K562 (cell line): ENCODE measurements at regions not wholly inside any gene's neighbourhood (a gene's known extent, or its start where the extent isn't known, plus 50 kb on each side); places are given as distances from the start of the nearest gene placed in this dataset.

Source experiments
- ATAC-seq: fragments of 200-7000 bp; cut with Tn5 transposase; 3 replicates; pipeline ENCODE4 v1.9.1; 2020; ENCODE audit warnings: moderate library complexity
- BruUV-seq: library from RNA; stranded (reverse); fragments of 400-500 nt; replicated peaks from 2 replicates; lab custom pipeline; 2021; lab: Mats Ljungman, UMichigan
- CTCF ChIA-PET: fragments of 300-600 bp; formaldehyde crosslinking; extraction: SDS; loops from one replicate; lab custom pipeline; 2021; ENCODE audit warnings: low intra/inter-chr PET ratio; lab: Yijun Ruan, JAX
- POLR2A ChIA-PET: fragments of 300-600, 350-650 bp; sonication (Branson Sonifier 250); formaldehyde crosslinking; extraction: SDS; loops from one replicate; lab custom pipeline; 2021; ENCODE audit warnings: antibody characterized with exemption, inconsistent platforms; lab: Yijun Ruan, JAX
- DNase-seq, 4 experiments: peaks; one replicate each; pipeline versions ENCODE4 v3.0.0 to v3.0.0-alpha.2; 2011 to 2018; ENCODE audit warnings: low spot score in 3 of 4, mixed read lengths in 3 of 4; ENCODE audit errors: extremely low read depth in 1 of 4
- FAIRE-seq: peaks from 2 replicates; lab custom pipeline; 2011; peaks lifted over from hg19 to GRCh38; lab: Jason Lieb, UNC
- H2AFZ ChIP-seq: 2 replicates; pipeline ENCODE4 v1.6.0; 2011; ENCODE audit warnings: low read depth, low read length, control low read depth, inconsistent platforms
- H3K27ac ChIP-seq: fragments of 200-600 bp; 3 replicates; pipeline ENCODE4 v1.8.0; 2011; ENCODE audit warnings: low read depth, mild to moderate bottlenecking, control low read depth, inconsistent platforms, low read length, moderate library complexity, mixed read lengths; ENCODE audit errors: extremely low read depth
- H3K27me3 ChIP-seq, 2 experiments: fragments of 300-600 bp in 1 of 2; 2 replicates in 1 of 2; 3 replicates in 1 of 2; pipeline versions ENCODE4 v1.6.0 to v1.8.0; 2011; ENCODE audit warnings: inconsistent platforms in 2 of 2, low read length in 2 of 2, mild to moderate bottlenecking in 1 of 2, mixed read lengths in 1 of 2, moderate library complexity in 1 of 2; ENCODE audit not compliant: control insufficient read depth in 2 of 2, insufficient read depth in 2 of 2
- H3K36me3 ChIP-seq: fragments of 300-600 bp; 3 replicates; pipeline ENCODE4 v1.8.0; 2011; ENCODE audit warnings: mild to moderate bottlenecking, low read length, inconsistent platforms; ENCODE audit not compliant: control insufficient read depth, insufficient read depth
- H3K4me1 ChIP-seq, 2 experiments: fragments of 200-600 bp in 1 of 2; replicated peaks in 1 of 2; 2 replicates in 1 of 2; 3 replicates in 1 of 2; pipeline versions ENCODE4 v1.5.1 to v1.8.0; 2011; ENCODE audit warnings: inconsistent platforms in 2 of 2, low read length in 2 of 2, mild to moderate bottlenecking in 1 of 2, mixed read lengths in 1 of 2, moderate library complexity in 1 of 2; ENCODE audit not compliant: control insufficient read depth in 2 of 2, insufficient read depth in 2 of 2
- H3K4me2 ChIP-seq: 2 replicates; pipeline ENCODE4 v1.6.1; 2011; ENCODE audit warnings: low read length, control low read depth, inconsistent platforms, mixed read lengths; ENCODE audit not compliant: insufficient read depth
- H3K4me3 ChIP-seq: fragments of 200-600 bp; sonication (generic), shearing (Covaris generic); 2 replicates; pipeline ENCODE4 v1.5.1; 2016; ENCODE audit warnings: control low read depth, inconsistent platforms
- H3K79me2 ChIP-seq: fragments of 200-600 bp; 3 replicates; pipeline ENCODE4 v1.8.0; 2011; ENCODE audit warnings: low read length, inconsistent platforms; ENCODE audit not compliant: control insufficient read depth, insufficient read depth
- H3K9ac ChIP-seq, 2 experiments: 2 replicates each; pipeline versions ENCODE4 v1.6.0 to v1.6.1; 2011; ENCODE audit warnings: low read depth in 2 of 2, low read length in 2 of 2, control low read depth in 1 of 2, inconsistent platforms in 1 of 2, mild to moderate bottlenecking in 1 of 2, mixed read lengths in 1 of 2; ENCODE audit not compliant: insufficient read depth in 1 of 2
- H3K9me1 ChIP-seq: one replicate; pipeline ENCODE4 v1.6.0; 2011; ENCODE audit warnings: inconsistent platforms, mild to moderate bottlenecking, low read length, moderate library complexity; ENCODE audit not compliant: control insufficient read depth, insufficient read depth
- H3K9me3 ChIP-seq: replicated peaks from 2 replicates; pipeline ENCODE4 v1.5.1; 2011; ENCODE audit warnings: low read depth, low read length, inconsistent platforms; ENCODE audit not compliant: control insufficient read depth, insufficient read depth
- H4K20me1 ChIP-seq: replicated peaks from 2 replicates; pipeline ENCODE4 v1.6.1; 2011; ENCODE audit warnings: low read length, inconsistent platforms, mixed read lengths; ENCODE audit not compliant: control insufficient read depth, insufficient read depth
- FOXJ2 ChIP-seq: fragments of 200-800 bp; sonication (Bioruptor generic); IDR thresholded peaks from 2 replicates; pipeline ENCODE4 v1.6.1; 2016; ENCODE audit warnings: missing genetic modification characterization, missing compliant biosample characterization
- MTA3 ChIP-seq: fragments of 450-650 bp; formaldehyde crosslinking; IDR thresholded peaks from 2 replicates; pipeline ENCODE4 v1.6.1; 2017; ENCODE audit warnings: mild to moderate bottlenecking, borderline replicate concordance
- SOX6 ChIP-seq: fragments of 450-650 bp; IDR thresholded peaks from 2 replicates; pipeline ENCODE4 v1.6.1; 2014; ENCODE audit warnings: mild to moderate bottlenecking
- TARDBP ChIP-seq: fragments of 450-650 bp; IDR thresholded peaks from 2 replicates; pipeline ENCODE4 v1.6.1; 2016
- WGBS: fragments of 100-300 bp; shearing (Covaris generic); methylation state at CpG from one replicate; pipeline ENCODE4 v1.1.6; 2016; ENCODE audit warnings: low coverage, mixed read lengths; ENCODE audit not compliant: insufficient coverage; ENCODE audit errors: missing lambda C conversion rate; 5-methylcytosine and 5-hydroxymethylcytosine counted together
- in situ Hi-C: fragments of 300-500 bp; cut with MboI; formaldehyde crosslinking; loops from 4 replicates; pipeline ENCODE4 v1.15.0; 2018; ENCODE audit warnings: inconsistent platforms, mixed read lengths
- intact Hi-C: fragments of 100-400 bp; cut with micrococcal nuclease; formaldehyde crosslinking; loops from 2 replicates; pipeline ENCODE4 v1.14.2; 2022
- TF ChIP-seq, protein P1 (sequence below): sonication (generic); formaldehyde crosslinking; IDR thresholded peaks from 2 replicates; pipeline ENCODE4 v1.8.0; 2022; ENCODE audit warnings: mild to moderate bottlenecking, missing genetic modification reagents, borderline replicate concordance
- TF ChIP-seq, protein P2 (sequence below): fragments of 250-450 bp; sonication (Bioruptor Pico); IDR thresholded peaks from 2 replicates; pipeline ENCODE4 v1.4.0; 2020; ENCODE audit warnings: mild to moderate bottlenecking, moderate library complexity, borderline replicate concordance
- TF ChIP-seq, protein P3 (sequence below): sonication (generic); formaldehyde crosslinking; IDR thresholded peaks from 2 replicates; pipeline ENCODE4 v1.9.0; 2022; ENCODE audit warnings: mild to moderate bottlenecking, missing genetic modification reagents

DNA sequence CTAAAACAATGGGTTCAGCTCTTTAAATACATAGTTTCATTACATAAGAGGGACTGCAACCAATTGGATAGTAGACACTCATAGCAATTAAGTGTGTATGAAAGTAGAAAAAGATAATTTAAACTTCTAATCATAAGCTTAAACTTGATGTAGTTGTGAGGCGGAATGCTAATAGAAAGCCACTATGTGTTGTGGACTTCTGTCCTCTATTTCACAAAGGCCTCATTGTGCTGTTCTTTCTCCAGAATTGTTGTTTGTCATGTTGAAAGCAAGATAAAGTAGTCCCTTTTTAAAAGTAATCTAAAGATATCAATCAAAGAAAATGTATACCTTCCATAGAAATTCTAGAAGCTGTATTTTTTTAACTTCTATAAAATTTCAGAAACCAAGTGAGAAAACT lies 329.4 kb downstream of the KLHL4 start (continued):
- TF ChIP-seq, protein P1, sequence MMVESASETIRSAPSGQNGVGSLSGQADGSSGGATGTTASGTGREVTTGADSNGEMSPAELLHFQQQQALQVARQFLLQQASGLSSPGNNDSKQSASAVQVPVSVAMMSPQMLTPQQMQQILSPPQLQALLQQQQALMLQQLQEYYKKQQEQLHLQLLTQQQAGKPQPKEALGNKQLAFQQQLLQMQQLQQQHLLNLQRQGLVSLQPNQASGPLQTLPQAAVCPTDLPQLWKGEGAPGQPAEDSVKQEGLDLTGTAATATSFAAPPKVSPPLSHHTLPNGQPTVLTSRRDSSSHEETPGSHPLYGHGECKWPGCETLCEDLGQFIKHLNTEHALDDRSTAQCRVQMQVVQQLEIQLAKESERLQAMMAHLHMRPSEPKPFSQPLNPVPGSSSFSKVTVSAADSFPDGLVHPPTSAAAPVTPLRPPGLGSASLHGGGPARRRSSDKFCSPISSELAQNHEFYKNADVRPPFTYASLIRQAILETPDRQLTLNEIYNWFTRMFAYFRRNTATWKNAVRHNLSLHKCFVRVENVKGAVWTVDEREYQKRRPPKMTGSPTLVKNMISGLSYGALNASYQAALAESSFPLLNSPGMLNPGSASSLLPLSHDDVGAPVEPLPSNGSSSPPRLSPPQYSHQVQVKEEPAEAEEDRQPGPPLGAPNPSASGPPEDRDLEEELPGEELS: no peak
- TF ChIP-seq MTA3: no peak

DNA sequence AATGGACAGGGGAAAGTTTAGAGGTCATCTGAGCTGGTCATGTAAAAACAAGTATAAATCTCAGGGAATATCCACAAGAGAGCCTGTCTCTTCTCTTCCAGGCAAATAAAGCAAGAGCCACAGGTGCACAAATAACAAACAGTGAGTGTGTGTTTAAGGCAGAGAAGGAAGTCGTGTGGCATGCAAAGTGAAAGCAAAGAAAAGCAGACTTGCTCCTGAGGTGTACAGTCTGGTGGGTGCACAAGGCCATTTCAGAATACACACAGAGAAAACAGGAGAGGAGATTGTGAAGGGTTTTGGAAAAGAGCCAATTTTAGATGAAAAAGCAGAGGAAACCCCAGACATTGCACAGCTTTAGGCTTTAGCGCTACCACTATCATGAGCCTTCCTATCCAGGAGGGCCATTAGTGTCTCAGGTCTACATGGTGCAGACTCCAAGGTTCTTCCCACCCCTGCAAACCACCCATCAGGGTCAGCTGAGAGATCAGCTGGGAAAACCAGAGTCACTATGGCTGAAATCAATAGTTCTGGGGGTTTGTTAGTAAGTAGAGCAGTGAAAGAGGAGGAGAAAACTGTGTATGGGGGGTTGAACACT lies 355.8 kb downstream of the KLHL4 start:
- ATAC-seq (no peak), FAIRE-seq (no peak), DNase-seq (no peak)
- Histone ChIP-seq H3K4me3 (no peak overlapping the region), H4K20me1 (no peaks in the 10 kb centered on the region), H3K9me1 (no peaks in the 10 kb centered on the region), H3K27me3 (no peaks in the 10 kb centered on the region), H3K36me3 (no peaks in the 10 kb centered on the region), H2AFZ (no peak overlapping the region), H3K27ac (no peak overlapping the region), H3K9ac (no peak overlapping the region), H3K79me2 (no peaks in the 10 kb centered on the region), H3K4me2 (no peak overlapping the region), H3K4me1 (no peaks in the 10 kb centered on the region), H3K9me3 (no peaks in the 10 kb centered on the region)
- in situ Hi-C loops (no loop called here), intact Hi-C loops (no loop called here)
- TF ChIP-seq, protein P2, sequence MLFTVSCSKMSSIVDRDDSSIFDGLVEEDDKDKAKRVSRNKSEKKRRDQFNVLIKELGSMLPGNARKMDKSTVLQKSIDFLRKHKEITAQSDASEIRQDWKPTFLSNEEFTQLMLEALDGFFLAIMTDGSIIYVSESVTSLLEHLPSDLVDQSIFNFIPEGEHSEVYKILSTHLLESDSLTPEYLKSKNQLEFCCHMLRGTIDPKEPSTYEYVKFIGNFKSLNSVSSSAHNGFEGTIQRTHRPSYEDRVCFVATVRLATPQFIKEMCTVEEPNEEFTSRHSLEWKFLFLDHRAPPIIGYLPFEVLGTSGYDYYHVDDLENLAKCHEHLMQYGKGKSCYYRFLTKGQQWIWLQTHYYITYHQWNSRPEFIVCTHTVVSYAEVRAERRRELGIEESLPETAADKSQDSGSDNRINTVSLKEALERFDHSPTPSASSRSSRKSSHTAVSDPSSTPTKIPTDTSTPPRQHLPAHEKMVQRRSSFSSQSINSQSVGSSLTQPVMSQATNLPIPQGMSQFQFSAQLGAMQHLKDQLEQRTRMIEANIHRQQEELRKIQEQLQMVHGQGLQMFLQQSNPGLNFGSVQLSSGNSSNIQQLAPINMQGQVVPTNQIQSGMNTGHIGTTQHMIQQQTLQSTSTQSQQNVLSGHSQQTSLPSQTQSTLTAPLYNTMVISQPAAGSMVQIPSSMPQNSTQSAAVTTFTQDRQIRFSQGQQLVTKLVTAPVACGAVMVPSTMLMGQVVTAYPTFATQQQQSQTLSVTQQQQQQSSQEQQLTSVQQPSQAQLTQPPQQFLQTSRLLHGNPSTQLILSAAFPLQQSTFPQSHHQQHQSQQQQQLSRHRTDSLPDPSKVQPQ (CRISPR knock-in tag): no peak
- TF ChIP-seq TARDBP (no peak), SOX6 (no peak), FOXJ2 (tag) (no peak)
- TF ChIP-seq, protein P3, sequence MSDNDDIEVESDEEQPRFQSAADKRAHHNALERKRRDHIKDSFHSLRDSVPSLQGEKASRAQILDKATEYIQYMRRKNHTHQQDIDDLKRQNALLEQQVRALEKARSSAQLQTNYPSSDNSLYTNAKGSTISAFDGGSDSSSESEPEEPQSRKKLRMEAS (CRISPR knock-in tag): no peak
- no TSS peak for BruUV-seq
- ChIA-PET CTCF (no interaction called here), POLR2A (no interaction called here)
- WGBS: 0% methylated on average over 2 of the region's 2 CpGs
